Psoas muscle (tissue), 7 donors: ENCODE measurements at regions not wholly inside any gene's neighbourhood (a gene's known extent, or its start where the extent isn't known, plus 50 kb on each side); places are given as distances from the start of the nearest gene placed in this dataset.
A peak's percentile ranks its signal among the peaks of the same experiment; 100 is the strongest.

Experiments used
- ATAC-seq, 4 donors: fragments of 200-7000 bp; cut with Tn5 transposase; one replicate each; pipeline ENCODE4 v1.9.1; 2020; ENCODE audit warnings: moderate library complexity in 3 of 4, mild to moderate bottlenecking in 2 of 4
- DNase-seq, 2 donors: peaks; one replicate each; pipeline ENCODE4 v3.0.0-alpha.2; 2020
- H3K27ac ChIP-seq: fragments of 200-600 bp; one replicate; pipeline ENCODE4 v1.8.0; 2022
- H3K27me3 ChIP-seq, 3 donors: fragments of 200-600 bp in 1 of 3; one replicate each; pipeline versions ENCODE4 v1.6.1 to v1.8.0; 2013 to 2022; ENCODE audit warnings: low read length in 2 of 3, mild to moderate bottlenecking in 2 of 3, moderate library complexity in 1 of 3; ENCODE audit not compliant: insufficient read depth in 3 of 3
- H3K36me3 ChIP-seq, 2 donors: fragments of 200-600 bp in 1 of 2; one replicate each; pipeline versions ENCODE4 v1.6.1 to v1.8.0; 2013 to 2022; ENCODE audit warnings: low read depth in 1 of 2, mild to moderate bottlenecking in 1 of 2, moderate library complexity in 1 of 2; ENCODE audit not compliant: insufficient read depth in 1 of 2
- H3K4me1 ChIP-seq: fragments of 200-600 bp; one replicate; pipeline ENCODE4 v1.8.0; 2022
- H3K4me3 ChIP-seq: fragments of 200-600 bp; one replicate; pipeline ENCODE4 v1.8.0; 2022; ENCODE audit warnings: mild to moderate bottlenecking
- H3K9me3 ChIP-seq: fragments of 200-600 bp; one replicate; pipeline ENCODE4 v1.8.0; 2022
- CTCF ChIP-seq: fragments of 200-600 bp; IDR thresholded peaks from one replicate; pipeline ENCODE4 v1.8.0; 2022; ENCODE audit warnings: antibody characterized with exemption
- WGBS, 3 donors: extraction: QIAGEN DNeasy Blood & Tissue Kit; methylation state at CpG; one replicate each; pipeline versions ENCODE4 v1.1.6 to v1.1.7; 2013; 5-methylcytosine and 5-hydroxymethylcytosine counted together
- intact Hi-C, 2 donors: fragments of 100-400 bp; cut with DNase I; formaldehyde crosslinking; loops; one replicate each; pipeline versions ENCODE4 v1.11.0 to v1.14.2; 2022
- donor health status: healthy with polysubstance abuse.
- donor health status: DM: no; HTN: no; CAD: no; lungs with moderate emphysema.
- donor health status: Bipolar disorder and iron deficiency.
- donor health status: healthy.
- donor health status: DM: yes; HTN: yes; CAD: no.
- donor health status: DM: no; HTN: no; CAD: no.
- donor health status: DM: yes; HTN: yes; CAD: no.

GRCh38 chr11:112785149-112785548 lies 176.1 kb upstream of the NCAM1 start:
- 28 to 43% (median 36%) methylated on average over 7 of the region's 7 CpGs for WGBS, 3 donors
- peaks cover 1 to 36% (median 3%) of the 10 kb centered on the region in 3 donors for H3K27me3 ChIP-seq
- no peak overlapping the region for H3K27ac ChIP-seq
- DNase-seq (peak in 1 of 2 donors; percentile 26), ATAC-seq (peak; percentile 45 to 62 (median 52))
- TF ChIP-seq CTCF = no peak
- H3K4me3 ChIP-seq = peak overlapping the region; percentile 32
- H3K4me1 ChIP-seq = peaks cover 9% of the 10 kb centered on the region
- no peaks in the 10 kb centered on the region for H3K36me3 ChIP-seq
- intact Hi-C loops = no loop called here
- no peaks in the 10 kb centered on the region for H3K9me3 ChIP-seq

- Histone ChIP-seq H3K27ac (no peak overlapping the region), H3K4me1 (peaks cover 9% of the 10 kb centered on the region), H3K36me3 (no peaks in the 10 kb centered on the region), H3K9me3 (no peaks in the 10 kb centered on the region), H3K27me3 (peaks cover 1 to 36% (median 3%) of the 10 kb centered on the region in 3 donors), H3K4me3 (no peak overlapping the region)
- TF ChIP-seq CTCF = no peak
- DNase-seq (no peak), ATAC-seq (peak in 2 of 4 donors; percentile 28 to 50)
- WGBS, 3 donors = 59 to 67% (median 60%) methylated on average over 3 of the region's 3 CpGs
- intact Hi-C loops = no loop called here
Measured at GRCh38 chr11:112785719-112786118, 175.5 kb upstream of the NCAM1 start.

- H3K27ac ChIP-seq = no peak overlapping the region
- 91 to 92% (median 92%) methylated on average over 3 of the region's 3 CpGs for WGBS, 3 donors
- peaks cover 9% of the 10 kb centered on the region for H3K4me1 ChIP-seq
- no peaks in the 10 kb centered on the region for H3K9me3 ChIP-seq
- TF ChIP-seq CTCF = no peak
- H3K27me3 ChIP-seq = peaks cover 1 to 36% (median 3%) of the 10 kb centered on the region in 3 donors
- H3K36me3 ChIP-seq = no peaks in the 10 kb centered on the region
- no peak overlapping the region for H3K4me3 ChIP-seq
- intact Hi-C loops = no loop called here
- DNase-seq (no peak), ATAC-seq (no peak)
Measured at GRCh38 chr11:112786196-112786595, 175.0 kb upstream of the NCAM1 start.

- peaks cover 1 to 36% (median 3%) of the 10 kb centered on the region in 3 donors for H3K27me3 ChIP-seq
- no peak for TF ChIP-seq CTCF
- peaks cover 9% of the 10 kb centered on the region for H3K4me1 ChIP-seq
- no peaks in the 10 kb centered on the region for H3K36me3 ChIP-seq
- DNase-seq = no peak
- H3K4me3 ChIP-seq = no peak overlapping the region
- WGBS, 3 donors = 60 to 63% (median 62%) methylated on average over 5 of the region's 5 CpGs
- H3K9me3 ChIP-seq = no peaks in the 10 kb centered on the region
- no peak for ATAC-seq
- intact Hi-C loops = no loop called here
- H3K27ac ChIP-seq = no peak overlapping the region
Measured at GRCh38 chr11:112786886-112787530, 174.2 kb upstream of the NCAM1 start.

GRCh38 chr11:112789481-112789880 lies 171.7 kb upstream of the NCAM1 start:
- ATAC-seq = no peak
- no peak for TF ChIP-seq CTCF
- Histone ChIP-seq H3K9me3 (no peaks in the 10 kb centered on the region), H3K27ac (no peak overlapping the region), H3K4me3 (no peak overlapping the region), H3K27me3 (peaks cover 0 to 21% (median 3%) of the 10 kb centered on the region in 3 donors), H3K36me3 (no peaks in the 10 kb centered on the region), H3K4me1 (peaks cover 4% of the 10 kb centered on the region)
- DNase-seq = no peak
- intact Hi-C loops = no loop called here
- 67 to 83% (median 73%) methylated on average over 3 of the region's 3 CpGs for WGBS, 3 donors
